GM23338 (cell line): ENCODE measurements at regions not wholly inside any gene's neighbourhood (a gene's known extent, or its start where the extent isn't known, plus 50 kb on each side); places are given as distances from the start of the nearest gene placed in this dataset.

Experiments used
- ATAC-seq: fragments of 200-7000 bp; cut with Tn5 transposase; 3 replicates; pipeline ENCODE4 v1.9.1; 2020
- DNase-seq: peaks from one replicate; pipeline ENCODE4 v3.0.0-alpha.2; 2015; ENCODE audit warnings: low spot score
- H2AFZ ChIP-seq: fragments of 200-600 bp; sonication (generic); 2 replicates; pipeline ENCODE4 v1.8.0; 2016; ENCODE audit warnings: antibody characterized with exemption, mild to moderate bottlenecking, moderate library complexity
- H3F3A ChIP-seq: fragments of 200-600 bp; sonication (generic); replicated peaks from 2 replicates; pipeline ENCODE4 v1.8.0; 2017; ENCODE audit warnings: antibody characterized with exemption, mixed run types, low read depth
- H3K27ac ChIP-seq: fragments of 200-600 bp; sonication (generic); 2 replicates; pipeline ENCODE4 v1.6.1; 2016; ENCODE audit warnings: low read depth
- H3K27me3 ChIP-seq: fragments of 200-600 bp; sonication (generic); 2 replicates; pipeline ENCODE4 v1.8.0; 2016; ENCODE audit warnings: mild to moderate bottlenecking, mixed run types, moderate library complexity; ENCODE audit not compliant: insufficient read depth
- H3K36me3 ChIP-seq: fragments of 200-600 bp; sonication (generic); 2 replicates; pipeline ENCODE4 v1.8.0; 2016; ENCODE audit warnings: mild to moderate bottlenecking; ENCODE audit not compliant: insufficient read depth
- H3K4me1 ChIP-seq: fragments of 200-600 bp; sonication (generic); 2 replicates; pipeline ENCODE4 v1.8.0; 2016; ENCODE audit warnings: mild to moderate bottlenecking, moderate library complexity; ENCODE audit not compliant: insufficient read depth
- H3K4me2 ChIP-seq: fragments of 200-600 bp; sonication (generic); 2 replicates; pipeline ENCODE4 v1.7.1; 2017; ENCODE audit warnings: mixed run types
- H3K4me3 ChIP-seq: fragments of 200-600 bp; sonication (generic); 2 replicates; pipeline ENCODE4 v1.6.1; 2016; ENCODE audit warnings: mixed run types
- H3K79me2 ChIP-seq: fragments of 200-600 bp; sonication (generic); replicated peaks from 2 replicates; pipeline ENCODE4 v1.8.0; 2017; ENCODE audit warnings: mild to moderate bottlenecking; ENCODE audit not compliant: insufficient read depth
- H3K9me2 ChIP-seq: fragments of 200-600 bp; sonication (generic); 2 replicates; pipeline ENCODE4 v1.8.0; 2017; ENCODE audit not compliant: insufficient read depth
- H4K20me1 ChIP-seq: fragments of 200-600 bp; sonication (generic); replicated peaks from 2 replicates; pipeline ENCODE4 v1.8.0; 2017; ENCODE audit warnings: mild to moderate bottlenecking; ENCODE audit not compliant: insufficient read depth
- H3K27ac Mint-ChIP-seq: 2 replicates; pipeline ENCODE4 v1.8.0; 2020; ENCODE audit warnings: inconsistent platforms, mild to moderate bottlenecking, moderate library complexity, mixed read lengths
- H3K27me3 Mint-ChIP-seq: 3 replicates; pipeline ENCODE4 v1.8.0; 2022; ENCODE audit warnings: low read depth, mild to moderate bottlenecking, moderate library complexity, mixed read lengths, inconsistent platforms; ENCODE audit not compliant: insufficient read depth, poor library complexity
- H3K36me3 Mint-ChIP-seq: 3 replicates; pipeline ENCODE4 v1.8.0; 2021; ENCODE audit warnings: low read depth, mild to moderate bottlenecking, inconsistent platforms, moderate library complexity, mixed read lengths
- H3K4me1 Mint-ChIP-seq: 3 replicates; pipeline ENCODE4 v1.8.0; 2020; ENCODE audit warnings: mild to moderate bottlenecking, inconsistent platforms, mixed read lengths
- H3K4me3 Mint-ChIP-seq: 3 replicates; pipeline ENCODE4 v1.8.0; 2021; ENCODE audit warnings: moderate library complexity, mild to moderate bottlenecking, inconsistent platforms, mixed read lengths
- H3K9me3 Mint-ChIP-seq: 3 replicates; pipeline ENCODE4 v1.8.0; 2020; ENCODE audit warnings: moderate library complexity, mild to moderate bottlenecking, inconsistent platforms, mixed read lengths
- CREB1 ChIP-seq: fragments of 250-450 bp; sonication (Bioruptor Pico); IDR thresholded peaks from 2 replicates; pipeline ENCODE4 v1.5.0; 2020; ENCODE audit warnings: low read depth, mild to moderate bottlenecking, moderate library complexity
- EZH2 ChIP-seq: fragments of 200-600 bp; sonication (generic); IDR thresholded peaks from one replicate; pipeline ENCODE4 v1.8.0; 2017; ENCODE audit warnings: antibody characterized with exemption, mild to moderate bottlenecking, low read depth; ENCODE audit not compliant: unreplicated experiment
- EZH2phosphoT487 ChIP-seq: fragments of 200-600 bp; sonication (generic); IDR thresholded peaks from one replicate; pipeline ENCODE4 v1.8.1; 2018; ENCODE audit warnings: antibody characterized with exemption; ENCODE audit not compliant: unreplicated experiment
- JUNB ChIP-seq: IDR thresholded peaks from one replicate; pipeline ENCODE4 v1.6.1; 2016; ENCODE audit warnings: antibody characterized with exemption; ENCODE audit not compliant: unreplicated experiment
- NANOG ChIP-seq: IDR thresholded peaks from 2 replicates; pipeline ENCODE4 v1.6.1; 2016; ENCODE audit warnings: antibody characterized with exemption, borderline replicate concordance
- POLR2AphosphoS5 ChIP-seq: IDR thresholded peaks from 2 replicates; pipeline ENCODE4 v1.6.1; 2016; ENCODE audit warnings: antibody characterized with exemption, low read depth
- STAT1 ChIP-seq: IDR thresholded peaks from one replicate; pipeline ENCODE4 v1.6.1; 2016; ENCODE audit warnings: antibody characterized with exemption; ENCODE audit not compliant: unreplicated experiment
- ZNF114 ChIP-seq: fragments of 250-450 bp; sonication (Bioruptor Pico); IDR thresholded peaks from 2 replicates; pipeline ENCODE4 v1.5.0; 2020; ENCODE audit warnings: mild to moderate bottlenecking, moderate library complexity
- ZNF331 ChIP-seq: fragments of 250-450 bp; sonication (Bioruptor Pico); IDR thresholded peaks from 2 replicates; pipeline ENCODE4 v1.5.0; 2020; ENCODE audit warnings: low read depth, mild to moderate bottlenecking, moderate library complexity
- TF ChIP-seq, protein P1 (sequence below): IDR thresholded peaks from one replicate; pipeline ENCODE4 v1.6.1; 2018; ENCODE audit warnings: antibody characterized with exemption; ENCODE audit not compliant: unreplicated experiment
- TF ChIP-seq, protein P2 (sequence below): IDR thresholded peaks from 2 replicates; pipeline ENCODE4 v1.6.1; 2016; ENCODE audit warnings: antibody characterized with exemption
- TF ChIP-seq, protein P3 (sequence below): fragments of 250-450 bp; sonication (Bioruptor Pico); IDR thresholded peaks from 2 replicates; pipeline ENCODE4 v1.5.0; 2020; ENCODE audit warnings: mild to moderate bottlenecking, moderate library complexity

DNA sequence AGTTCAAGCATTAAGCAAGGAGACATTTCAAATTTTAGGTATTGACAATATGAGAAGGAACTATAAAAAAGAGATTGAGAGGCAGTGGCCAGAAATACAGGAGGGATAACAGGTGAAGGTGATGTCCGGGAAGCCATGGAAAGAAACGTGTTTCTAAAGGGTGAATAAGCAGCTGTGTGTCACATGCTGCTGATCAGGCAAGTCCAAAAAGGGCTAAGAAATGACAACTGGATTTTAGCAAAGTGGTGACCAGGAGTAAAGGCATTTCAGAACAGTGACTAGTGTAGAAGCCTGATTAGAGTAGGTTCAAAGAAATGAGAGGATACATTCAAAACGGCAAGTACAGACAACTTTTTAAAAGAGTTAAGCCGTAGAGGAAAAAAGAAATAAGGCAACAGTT is 204.3 kb upstream of the DIO2 start:
- Mint-ChIP-seq H3K27ac (no peak overlapping the region), H3K27me3 (no peaks in the 10 kb centered on the region), H3K4me3 (no peak overlapping the region), H3K36me3 (no peaks in the 10 kb centered on the region), H3K9me3 (no peaks in the 10 kb centered on the region), H3K4me1 (no peaks in the 10 kb centered on the region)
- no peak for TF ChIP-seq EZH2
- no peak for TF ChIP-seq ZNF331
- TF ChIP-seq JUNB: no peak
- TF ChIP-seq ZNF114 (CRISPR knock-in tag): no peak
- TF ChIP-seq, protein P1, sequence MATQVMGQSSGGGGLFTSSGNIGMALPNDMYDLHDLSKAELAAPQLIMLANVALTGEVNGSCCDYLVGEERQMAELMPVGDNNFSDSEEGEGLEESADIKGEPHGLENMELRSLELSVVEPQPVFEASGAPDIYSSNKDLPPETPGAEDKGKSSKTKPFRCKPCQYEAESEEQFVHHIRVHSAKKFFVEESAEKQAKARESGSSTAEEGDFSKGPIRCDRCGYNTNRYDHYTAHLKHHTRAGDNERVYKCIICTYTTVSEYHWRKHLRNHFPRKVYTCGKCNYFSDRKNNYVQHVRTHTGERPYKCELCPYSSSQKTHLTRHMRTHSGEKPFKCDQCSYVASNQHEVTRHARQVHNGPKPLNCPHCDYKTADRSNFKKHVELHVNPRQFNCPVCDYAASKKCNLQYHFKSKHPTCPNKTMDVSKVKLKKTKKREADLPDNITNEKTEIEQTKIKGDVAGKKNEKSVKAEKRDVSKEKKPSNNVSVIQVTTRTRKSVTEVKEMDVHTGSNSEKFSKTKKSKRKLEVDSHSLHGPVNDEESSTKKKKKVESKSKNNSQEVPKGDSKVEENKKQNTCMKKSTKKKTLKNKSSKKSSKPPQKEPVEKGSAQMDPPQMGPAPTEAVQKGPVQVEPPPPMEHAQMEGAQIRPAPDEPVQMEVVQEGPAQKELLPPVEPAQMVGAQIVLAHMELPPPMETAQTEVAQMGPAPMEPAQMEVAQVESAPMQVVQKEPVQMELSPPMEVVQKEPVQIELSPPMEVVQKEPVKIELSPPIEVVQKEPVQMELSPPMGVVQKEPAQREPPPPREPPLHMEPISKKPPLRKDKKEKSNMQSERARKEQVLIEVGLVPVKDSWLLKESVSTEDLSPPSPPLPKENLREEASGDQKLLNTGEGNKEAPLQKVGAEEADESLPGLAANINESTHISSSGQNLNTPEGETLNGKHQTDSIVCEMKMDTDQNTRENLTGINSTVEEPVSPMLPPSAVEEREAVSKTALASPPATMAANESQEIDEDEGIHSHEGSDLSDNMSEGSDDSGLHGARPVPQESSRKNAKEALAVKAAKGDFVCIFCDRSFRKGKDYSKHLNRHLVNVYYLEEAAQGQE: no peak
- no peak for TF ChIP-seq POLR2AphosphoS5
- no peak for TF ChIP-seq NANOG
- no peak for TF ChIP-seq CREB1
- no peak for TF ChIP-seq STAT1
- TF ChIP-seq EZH2phosphoT487: no peak
- no peaks in the 10 kb centered on the region for H3K4me1 ChIP-seq
- H2AFZ ChIP-seq: no peak overlapping the region
- no peaks in the 10 kb centered on the region for H3K79me2 ChIP-seq
- H3F3A ChIP-seq: no peaks in the 10 kb centered on the region
- no peak overlapping the region for H3K27ac ChIP-seq
- DNase-seq: no peak
- ATAC-seq: no peak
- 0 out of 2 replicates have a peak, but pooled peaks cover 3% of the 10 kb centered on the region for H3K9me2 ChIP-seq
- no peak overlapping the region for H3K4me2 ChIP-seq
- no peak overlapping the region for H3K4me3 ChIP-seq
- no peaks in the 10 kb centered on the region for H3K36me3 ChIP-seq
- H4K20me1 ChIP-seq: no peaks in the 10 kb centered on the region
- no peaks in the 10 kb centered on the region for H3K27me3 ChIP-seq

DNA sequence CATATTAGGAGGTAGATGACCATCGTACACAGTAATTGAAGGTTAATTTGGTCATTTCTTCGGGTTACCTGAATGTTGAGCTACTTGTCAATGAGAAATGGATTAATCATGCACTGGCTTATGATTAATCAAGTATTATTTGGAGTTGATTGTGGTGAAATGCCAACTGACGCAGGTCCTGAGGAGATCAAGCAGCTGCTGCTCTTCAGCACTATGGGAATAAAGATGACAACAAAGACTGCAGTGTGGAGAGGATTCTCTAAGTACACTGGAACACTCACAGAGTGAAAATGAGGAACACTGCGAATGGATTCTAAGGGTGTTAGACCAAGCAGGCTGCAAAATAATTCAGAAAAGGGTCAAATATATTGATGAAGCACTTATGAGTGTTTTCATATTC is 202.8 kb upstream of the DIO2 start:
- Histone ChIP-seq H4K20me1 (no peaks in the 10 kb centered on the region), H3K27me3 (no peaks in the 10 kb centered on the region), H3F3A (no peaks in the 10 kb centered on the region), H3K4me1 (no peaks in the 10 kb centered on the region), H3K4me2 (no peak overlapping the region), H3K36me3 (no peaks in the 10 kb centered on the region), H2AFZ (no peak overlapping the region), H3K9me2 (0 out of 2 replicates have a peak, but pooled peaks cover 3% of the 10 kb centered on the region), H3K27ac (no peak overlapping the region), H3K79me2 (no peaks in the 10 kb centered on the region), H3K4me3 (no peak overlapping the region)
- Mint-ChIP-seq H3K27ac (no peak overlapping the region), H3K9me3 (no peaks in the 10 kb centered on the region), H3K36me3 (no peaks in the 10 kb centered on the region), H3K4me3 (no peak overlapping the region), H3K4me1 (no peaks in the 10 kb centered on the region), H3K27me3 (no peaks in the 10 kb centered on the region)
- ATAC-seq (no peak), DNase-seq (no peak)
- TF ChIP-seq, protein P2, sequence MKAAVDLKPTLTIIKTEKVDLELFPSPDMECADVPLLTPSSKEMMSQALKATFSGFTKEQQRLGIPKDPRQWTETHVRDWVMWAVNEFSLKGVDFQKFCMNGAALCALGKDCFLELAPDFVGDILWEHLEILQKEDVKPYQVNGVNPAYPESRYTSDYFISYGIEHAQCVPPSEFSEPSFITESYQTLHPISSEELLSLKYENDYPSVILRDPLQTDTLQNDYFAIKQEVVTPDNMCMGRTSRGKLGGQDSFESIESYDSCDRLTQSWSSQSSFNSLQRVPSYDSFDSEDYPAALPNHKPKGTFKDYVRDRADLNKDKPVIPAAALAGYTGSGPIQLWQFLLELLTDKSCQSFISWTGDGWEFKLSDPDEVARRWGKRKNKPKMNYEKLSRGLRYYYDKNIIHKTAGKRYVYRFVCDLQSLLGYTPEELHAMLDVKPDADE: no peak
- TF ChIP-seq ZNF331 (no peak), CREB1 (no peak)
- TF ChIP-seq, protein P3, sequence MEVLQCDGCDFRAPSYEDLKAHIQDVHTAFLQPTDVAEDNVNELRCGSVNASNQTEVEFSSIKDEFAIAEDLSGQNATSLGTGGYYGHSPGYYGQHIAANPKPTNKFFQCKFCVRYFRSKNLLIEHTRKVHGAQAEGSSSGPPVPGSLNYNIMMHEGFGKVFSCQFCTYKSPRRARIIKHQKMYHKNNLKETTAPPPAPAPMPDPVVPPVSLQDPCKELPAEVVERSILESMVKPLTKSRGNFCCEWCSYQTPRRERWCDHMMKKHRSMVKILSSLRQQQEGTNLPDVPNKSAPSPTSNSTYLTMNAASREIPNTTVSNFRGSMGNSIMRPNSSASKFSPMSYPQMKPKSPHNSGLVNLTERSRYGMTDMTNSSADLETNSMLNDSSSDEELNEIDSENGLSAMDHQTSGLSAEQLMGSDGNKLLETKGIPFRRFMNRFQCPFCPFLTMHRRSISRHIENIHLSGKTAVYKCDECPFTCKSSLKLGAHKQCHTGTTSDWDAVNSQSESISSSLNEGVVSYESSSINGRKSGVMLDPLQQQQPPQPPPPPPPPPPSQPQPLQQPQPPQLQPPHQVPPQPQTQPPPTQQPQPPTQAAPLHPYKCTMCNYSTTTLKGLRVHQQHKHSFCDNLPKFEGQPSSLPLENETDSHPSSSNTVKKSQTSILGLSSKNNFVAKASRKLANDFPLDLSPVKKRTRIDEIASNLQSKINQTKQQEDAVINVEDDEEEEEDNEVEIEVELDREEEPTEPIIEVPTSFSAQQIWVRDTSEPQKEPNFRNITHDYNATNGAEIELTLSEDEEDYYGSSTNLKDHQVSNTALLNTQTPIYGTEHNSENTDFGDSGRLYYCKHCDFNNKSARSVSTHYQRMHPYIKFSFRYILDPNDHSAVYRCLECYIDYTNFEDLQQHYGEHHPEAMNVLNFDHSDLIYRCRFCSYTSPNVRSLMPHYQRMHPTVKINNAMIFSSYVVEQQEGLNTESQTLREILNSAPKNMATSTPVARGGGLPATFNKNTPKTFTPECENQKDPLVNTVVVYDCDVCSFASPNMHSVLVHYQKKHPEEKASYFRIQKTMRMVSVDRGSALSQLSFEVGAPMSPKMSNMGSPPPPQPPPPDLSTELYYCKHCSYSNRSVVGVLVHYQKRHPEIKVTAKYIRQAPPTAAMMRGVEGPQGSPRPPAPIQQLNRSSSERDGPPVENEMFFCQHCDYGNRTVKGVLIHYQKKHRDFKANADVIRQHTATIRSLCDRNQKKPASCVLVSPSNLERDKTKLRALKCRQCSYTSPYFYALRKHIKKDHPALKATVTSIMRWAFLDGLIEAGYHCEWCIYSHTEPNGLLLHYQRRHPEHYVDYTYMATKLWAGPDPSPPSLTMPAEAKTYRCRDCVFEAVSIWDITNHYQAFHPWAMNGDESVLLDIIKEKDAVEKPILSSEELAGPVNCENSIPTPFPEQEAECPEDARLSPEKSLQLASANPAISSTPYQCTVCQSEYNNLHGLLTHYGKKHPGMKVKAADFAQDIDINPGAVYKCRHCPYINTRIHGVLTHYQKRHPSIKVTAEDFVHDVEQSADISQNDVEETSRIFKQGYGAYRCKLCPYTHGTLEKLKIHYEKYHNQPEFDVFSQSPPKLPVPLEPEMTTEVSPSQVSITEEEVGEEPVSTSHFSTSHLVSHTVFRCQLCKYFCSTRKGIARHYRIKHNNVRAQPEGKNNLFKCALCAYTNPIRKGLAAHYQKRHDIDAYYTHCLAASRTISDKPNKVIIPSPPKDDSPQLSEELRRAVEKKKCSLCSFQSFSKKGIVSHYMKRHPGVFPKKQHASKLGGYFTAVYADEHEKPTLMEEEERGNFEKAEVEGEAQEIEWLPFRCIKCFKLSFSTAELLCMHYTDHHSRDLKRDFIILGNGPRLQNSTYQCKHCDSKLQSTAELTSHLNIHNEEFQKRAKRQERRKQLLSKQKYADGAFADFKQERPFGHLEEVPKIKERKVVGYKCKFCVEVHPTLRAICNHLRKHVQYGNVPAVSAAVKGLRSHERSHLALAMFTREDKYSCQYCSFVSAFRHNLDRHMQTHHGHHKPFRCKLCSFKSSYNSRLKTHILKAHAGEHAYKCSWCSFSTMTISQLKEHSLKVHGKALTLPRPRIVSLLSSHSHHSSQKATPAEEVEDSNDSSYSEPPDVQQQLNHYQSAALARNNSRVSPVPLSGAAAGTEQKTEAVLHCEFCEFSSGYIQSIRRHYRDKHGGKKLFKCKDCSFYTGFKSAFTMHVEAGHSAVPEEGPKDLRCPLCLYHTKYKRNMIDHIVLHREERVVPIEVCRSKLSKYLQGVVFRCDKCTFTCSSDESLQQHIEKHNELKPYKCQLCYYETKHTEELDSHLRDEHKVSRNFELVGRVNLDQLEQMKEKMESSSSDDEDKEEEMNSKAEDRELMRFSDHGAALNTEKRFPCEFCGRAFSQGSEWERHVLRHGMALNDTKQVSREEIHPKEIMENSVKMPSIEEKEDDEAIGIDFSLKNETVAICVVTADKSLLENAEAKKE (CRISPR knock-in tag): no peak
